ENCODE measurements at regions not wholly inside any gene's neighbourhood (a gene's known extent, or its start where the extent isn't known, plus 50 kb on each side); places are given as distances from the start of the nearest gene placed in this dataset.

- no peak for TF ChIP-seq CTCF (IDR thresholded peaks at IDR 0.05; ENCODE audit: unreplicated experiment in 3 of 3)
- H3K27ac Mint-ChIP-seq: no peak overlapping the region
- H3K27me3 Mint-ChIP-seq (ENCODE audit: low read depth): no peaks in the 10 kb centered on the region
- no peak overlapping the region for H3K4me3 Mint-ChIP-seq
- H3K9me3 Mint-ChIP-seq: no peaks in the 10 kb centered on the region
- no peaks in the 10 kb centered on the region for H3K36me3 Mint-ChIP-seq (ENCODE audit: low read depth)
- H3K4me1 Mint-ChIP-seq: peaks cover 19% of the 10 kb centered on the region
Measured at GRCh38 chr2:155836439-155836838, 496.1 kb downstream of the NR4A2 start.

GRCh38 chr2:155830817-155831579 is 501.5 kb downstream of the NR4A2 start:
- H3K27me3 Mint-ChIP-seq (ENCODE audit: low read depth): no peaks in the 10 kb centered on the region
- TF ChIP-seq CTCF (IDR thresholded peaks at IDR 0.05; ENCODE audit: unreplicated experiment in 3 of 3): no peak
- no peaks in the 10 kb centered on the region for H3K36me3 Mint-ChIP-seq (ENCODE audit: low read depth)
- no peaks in the 10 kb centered on the region for H3K4me1 Mint-ChIP-seq
- H3K4me3 Mint-ChIP-seq: no peak overlapping the region
- H3K9me3 Mint-ChIP-seq: no peaks in the 10 kb centered on the region
- no peak overlapping the region for H3K27ac Mint-ChIP-seq

GRCh38 chr2:155830351-155830750 is 502.2 kb downstream of the NR4A2 start:
- no peak for TF ChIP-seq CTCF (IDR thresholded peaks at IDR 0.05; ENCODE audit: unreplicated experiment in 3 of 3)
- Mint-ChIP-seq H3K4me3 (no peak overlapping the region), H3K4me1 (no peaks in the 10 kb centered on the region), H3K27ac (no peak overlapping the region), H3K27me3 (ENCODE audit: low read depth) (no peaks in the 10 kb centered on the region), H3K36me3 (ENCODE audit: low read depth) (no peaks in the 10 kb centered on the region), H3K9me3 (no peaks in the 10 kb centered on the region)

- Mint-ChIP-seq H3K4me3 (no peak overlapping the region), H3K4me1 (no peaks in the 10 kb centered on the region), H3K27me3 (ENCODE audit: low read depth) (no peaks in the 10 kb centered on the region), H3K27ac (no peak overlapping the region), H3K36me3 (ENCODE audit: low read depth) (no peaks in the 10 kb centered on the region), H3K9me3 (no peaks in the 10 kb centered on the region)
- no peak for TF ChIP-seq CTCF (IDR thresholded peaks at IDR 0.05; ENCODE audit: unreplicated experiment in 3 of 3)
Measured at GRCh38 chr2:155825876-155826275, 506.6 kb downstream of the NR4A2 start.

- Mint-ChIP-seq H3K9me3 (peaks cover 17% of the 10 kb centered on the region), H3K36me3 (ENCODE audit: low read depth) (no peaks in the 10 kb centered on the region), H3K27me3 (ENCODE audit: low read depth) (peaks cover 3% of the 10 kb centered on the region), H3K4me1 (no peaks in the 10 kb centered on the region), H3K27ac (no peak overlapping the region), H3K4me3 (no peak overlapping the region)
- peak in 1 of 3 experiments; percentile 20 for TF ChIP-seq CTCF (IDR thresholded peaks at IDR 0.05; ENCODE audit: unreplicated experiment in 3 of 3)
Measured at GRCh38 chr2:155815851-155816250, 516.7 kb downstream of the NR4A2 start.

GRCh38 chr2:155815275-155815674 is 517.2 kb downstream of the NR4A2 start:
- no peak overlapping the region for H3K4me3 Mint-ChIP-seq
- peaks cover 3% of the 10 kb centered on the region for H3K27me3 Mint-ChIP-seq (ENCODE audit: low read depth)
- no peaks in the 10 kb centered on the region for H3K4me1 Mint-ChIP-seq
- H3K27ac Mint-ChIP-seq: no peak overlapping the region
- no peak for TF ChIP-seq CTCF (IDR thresholded peaks at IDR 0.05; ENCODE audit: unreplicated experiment in 3 of 3)
- no peaks in the 10 kb centered on the region for H3K36me3 Mint-ChIP-seq (ENCODE audit: low read depth)
- H3K9me3 Mint-ChIP-seq: peaks cover 15% of the 10 kb centered on the region
